DND-41 (cell line): ENCODE measurements at regions not wholly inside any gene's neighbourhood (a gene's known extent, or its start where the extent isn't known, plus 50 kb on each side); places are given as distances from the start of the nearest gene placed in this dataset.

Experiments used
- ATAC-seq: fragments of 200-7000 bp; cut with Tn5 transposase; 3 replicates; pipeline ENCODE4 v1.9.1; 2021; ENCODE audit warnings: low read depth; ENCODE audit not compliant: insufficient read depth
- DNase-seq: peaks from one replicate; pipeline ENCODE4 v3.0.0-alpha.2; 2020
- H2AFZ ChIP-seq: 2 replicates; pipeline ENCODE4 v1.6.0; 2012; ENCODE audit warnings: low read depth, low read length
- H3K27ac ChIP-seq: 2 replicates; pipeline ENCODE4 v1.5.1; 2012; ENCODE audit warnings: low read length, inconsistent platforms
- H3K27me3 ChIP-seq: fragments of 200-600 bp; sonication (generic); 2 replicates; pipeline ENCODE4 v1.6.0; 2012; ENCODE audit warnings: low read length, mild to moderate bottlenecking, inconsistent platforms; ENCODE audit not compliant: insufficient read depth, poor library complexity
- H3K36me3 ChIP-seq: 2 replicates; pipeline ENCODE4 v1.5.1; 2012; ENCODE audit warnings: low read length, inconsistent platforms; ENCODE audit not compliant: insufficient read depth
- H3K4me1 ChIP-seq: 2 replicates; pipeline ENCODE4 v1.5.1; 2012; ENCODE audit warnings: mild to moderate bottlenecking, low read length; ENCODE audit not compliant: insufficient read depth
- H3K4me2 ChIP-seq: 2 replicates; pipeline ENCODE4 v1.6.0; 2012; ENCODE audit warnings: mild to moderate bottlenecking, moderate library complexity, low read length, inconsistent platforms; ENCODE audit not compliant: insufficient read depth
- H3K4me3 ChIP-seq, 2 experiments: fragments of 200-600 bp in 1 of 2; shearing (Covaris generic) in 1 of 2; 2 replicates each; pipeline ENCODE4 v1.5.1; 2012 to 2016; ENCODE audit warnings: inconsistent platforms in 2 of 2, low read length in 2 of 2, mild to moderate bottlenecking in 2 of 2, low read depth in 1 of 2, moderate library complexity in 1 of 2
- H3K79me2 ChIP-seq: 2 replicates; pipeline ENCODE4 v1.6.0; 2012; ENCODE audit warnings: low read length, inconsistent platforms; ENCODE audit not compliant: insufficient read depth
- H3K9ac ChIP-seq: 2 replicates; pipeline ENCODE4 v1.6.0; 2012; ENCODE audit warnings: low read depth, mild to moderate bottlenecking, inconsistent platforms, low read length, moderate library complexity
- H3K9me3 ChIP-seq: 2 replicates; pipeline ENCODE4 v1.5.1; 2012; ENCODE audit warnings: low read length, moderate library complexity, mild to moderate bottlenecking, inconsistent platforms; ENCODE audit not compliant: insufficient read depth, severe bottlenecking
- H4K20me1 ChIP-seq: 2 replicates; pipeline ENCODE4 v1.6.0; 2012; ENCODE audit warnings: low read length; ENCODE audit not compliant: insufficient read depth
- EZH2 ChIP-seq: IDR thresholded peaks from 3 replicates; pipeline ENCODE4 v1.6.1; 2012; ENCODE audit warnings: borderline replicate concordance, low read depth, mild to moderate bottlenecking, moderate library complexity, low read length, inconsistent platforms; ENCODE audit not compliant: severe bottlenecking
- TF ChIP-seq, protein P1 (sequence below): IDR thresholded peaks from 2 replicates; pipeline ENCODE4 v1.5.1; 2012; ENCODE audit warnings: borderline replicate concordance, low read length, moderate library complexity, mild to moderate bottlenecking; ENCODE audit not compliant: poor library complexity, severe bottlenecking; ENCODE audit errors: extremely low read depth

DNA sequence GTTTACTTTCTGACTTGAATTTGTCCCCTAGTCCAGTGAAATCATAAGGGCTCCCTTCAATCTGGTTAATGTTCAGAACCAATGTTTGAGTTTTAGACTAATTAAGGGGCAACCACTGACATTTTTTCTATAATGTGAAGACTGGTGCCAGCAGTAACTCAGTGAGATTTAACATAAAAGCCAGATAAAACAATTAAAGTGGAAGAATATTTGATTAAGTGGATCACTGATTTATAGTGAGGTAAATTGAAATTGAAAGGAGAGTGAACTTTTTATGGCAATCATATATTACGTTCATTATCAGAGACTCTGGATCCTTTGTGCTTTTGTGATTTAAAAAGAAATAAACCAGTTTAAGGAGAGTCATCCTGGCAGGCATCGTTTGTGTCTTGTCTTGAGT, 246.8 kb downstream of the GATA3 start:
- H2AFZ ChIP-seq: no peak overlapping the region
- no peaks in the 10 kb centered on the region for H4K20me1 ChIP-seq
- no peak overlapping the region for H3K9ac ChIP-seq
- no peaks in the 10 kb centered on the region for H3K9me3 ChIP-seq
- H3K4me3 ChIP-seq: no peak overlapping the region
- peaks cover 16% of the 10 kb centered on the region for H3K4me1 ChIP-seq
- no peaks in the 10 kb centered on the region for H3K79me2 ChIP-seq
- no peaks in the 10 kb centered on the region for H3K36me3 ChIP-seq
- no peak overlapping the region for H3K4me2 ChIP-seq
- no peak for TF ChIP-seq EZH2
- TF ChIP-seq, protein P1, sequence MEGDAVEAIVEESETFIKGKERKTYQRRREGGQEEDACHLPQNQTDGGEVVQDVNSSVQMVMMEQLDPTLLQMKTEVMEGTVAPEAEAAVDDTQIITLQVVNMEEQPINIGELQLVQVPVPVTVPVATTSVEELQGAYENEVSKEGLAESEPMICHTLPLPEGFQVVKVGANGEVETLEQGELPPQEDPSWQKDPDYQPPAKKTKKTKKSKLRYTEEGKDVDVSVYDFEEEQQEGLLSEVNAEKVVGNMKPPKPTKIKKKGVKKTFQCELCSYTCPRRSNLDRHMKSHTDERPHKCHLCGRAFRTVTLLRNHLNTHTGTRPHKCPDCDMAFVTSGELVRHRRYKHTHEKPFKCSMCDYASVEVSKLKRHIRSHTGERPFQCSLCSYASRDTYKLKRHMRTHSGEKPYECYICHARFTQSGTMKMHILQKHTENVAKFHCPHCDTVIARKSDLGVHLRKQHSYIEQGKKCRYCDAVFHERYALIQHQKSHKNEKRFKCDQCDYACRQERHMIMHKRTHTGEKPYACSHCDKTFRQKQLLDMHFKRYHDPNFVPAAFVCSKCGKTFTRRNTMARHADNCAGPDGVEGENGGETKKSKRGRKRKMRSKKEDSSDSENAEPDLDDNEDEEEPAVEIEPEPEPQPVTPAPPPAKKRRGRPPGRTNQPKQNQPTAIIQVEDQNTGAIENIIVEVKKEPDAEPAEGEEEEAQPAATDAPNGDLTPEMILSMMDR: no peak
- no peaks in the 10 kb centered on the region for H3K27me3 ChIP-seq
- ATAC-seq: no peak
- DNase-seq: no peak
- no peak overlapping the region for H3K27ac ChIP-seq

DNA sequence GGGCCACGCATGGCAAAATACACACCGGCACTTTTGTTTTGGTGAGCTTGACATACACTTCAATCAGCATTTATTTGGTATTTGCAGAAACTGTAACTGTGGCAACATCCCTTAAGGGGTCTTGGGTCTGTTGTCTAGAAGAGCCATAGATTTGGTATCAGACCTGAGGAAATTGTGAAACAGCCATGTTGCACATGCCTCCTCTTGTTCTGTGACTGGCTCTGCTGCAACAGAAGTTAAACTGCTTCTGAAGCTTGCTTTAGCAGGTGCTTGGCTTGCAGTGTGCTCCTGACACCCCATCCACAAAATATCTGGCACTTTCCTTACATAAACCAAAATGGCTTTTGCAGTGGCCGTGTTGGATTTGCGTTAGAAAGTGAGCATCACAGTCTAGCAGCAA, 247.3 kb downstream of the GATA3 start:
- H3K4me1 ChIP-seq: peaks cover 21% of the 10 kb centered on the region
- H3K27ac ChIP-seq: 0 out of 2 replicates have a peak overlapping the region, but pooled peaks have one; percentile 9
- H3K9me3 ChIP-seq: no peaks in the 10 kb centered on the region
- no peaks in the 10 kb centered on the region for H4K20me1 ChIP-seq
- H2AFZ ChIP-seq: no peak overlapping the region
- H3K27me3 ChIP-seq: no peaks in the 10 kb centered on the region
- H3K79me2 ChIP-seq: no peaks in the 10 kb centered on the region
- no peak overlapping the region for H3K9ac ChIP-seq
- H3K4me2 ChIP-seq: no peak overlapping the region
- DNase-seq: no peak
- H3K4me3 ChIP-seq: no peak overlapping the region
- no peak for TF ChIP-seq EZH2
- TF ChIP-seq, protein P1: no peak
- H3K36me3 ChIP-seq: no peaks in the 10 kb centered on the region
- ATAC-seq: no peak

DNA sequence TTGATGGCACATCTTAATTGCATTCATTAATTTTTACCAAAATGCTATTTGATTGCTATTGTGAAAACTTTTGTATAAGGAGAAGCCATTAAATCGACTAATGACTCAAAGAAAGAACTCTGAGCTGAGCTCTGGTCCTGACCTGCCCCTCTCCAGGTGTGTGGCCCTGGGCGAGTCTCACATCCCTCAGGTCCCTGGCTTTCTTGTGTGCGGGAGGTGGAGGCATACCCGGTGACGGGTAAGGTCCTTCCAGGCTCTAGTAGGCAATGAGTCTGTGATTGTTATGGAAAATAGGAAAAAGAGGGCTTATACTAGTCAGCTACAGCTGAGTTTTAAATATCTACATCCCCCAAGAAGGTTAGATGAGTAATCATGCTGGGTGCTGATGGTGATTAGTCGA, 248.1 kb downstream of the GATA3 start:
- Histone ChIP-seq H3K9me3 (no peaks in the 10 kb centered on the region), H3K27me3 (no peaks in the 10 kb centered on the region), H3K9ac (no peak overlapping the region), H3K4me2 (no peak overlapping the region), H3K4me1 (peaks cover 23% of the 10 kb centered on the region), H4K20me1 (no peaks in the 10 kb centered on the region), H3K4me3 (no peak overlapping the region), H3K27ac (no peak overlapping the region), H3K36me3 (no peaks in the 10 kb centered on the region), H2AFZ (no peak overlapping the region), H3K79me2 (no peaks in the 10 kb centered on the region)
- no peak for DNase-seq
- TF ChIP-seq, protein P1: no peak
- no peak for TF ChIP-seq EZH2
- no peak for ATAC-seq

DNA sequence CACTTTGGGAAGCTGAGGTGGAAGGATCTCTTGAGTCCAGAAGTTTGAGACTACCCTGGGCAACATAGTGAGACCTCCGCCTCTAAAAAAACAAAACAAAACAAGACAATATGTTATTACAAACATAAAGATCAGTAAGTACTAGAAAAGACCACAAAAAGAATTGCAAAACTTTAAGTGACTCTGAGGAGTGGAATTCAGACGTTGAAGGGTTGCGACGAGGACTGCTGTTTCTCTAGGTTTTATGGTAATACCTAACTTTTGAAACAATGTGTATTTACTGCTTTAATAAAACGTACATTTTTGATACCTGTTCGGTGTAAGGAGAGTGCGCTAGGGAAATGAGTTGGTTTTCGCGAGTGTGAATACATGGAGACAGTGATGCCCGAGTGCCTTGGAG, 250.4 kb downstream of the GATA3 start:
- H3K9me3 ChIP-seq: no peaks in the 10 kb centered on the region
- TF ChIP-seq EZH2: no peak
- TF ChIP-seq, protein P1: no peak

More for the DNA sequence above, 250.4 kb downstream of the GATA3 start:
- H3K9ac ChIP-seq: no peak overlapping the region
- H3K27me3 ChIP-seq: no peaks in the 10 kb centered on the region
- no peak overlapping the region for H2AFZ ChIP-seq
- DNase-seq (no peak), ATAC-seq (no peak)
- H3K4me3 ChIP-seq: no peak overlapping the region
- no peak overlapping the region for H3K27ac ChIP-seq
- peaks cover 23% of the 10 kb centered on the region for H3K4me1 ChIP-seq
- H3K79me2 ChIP-seq: no peaks in the 10 kb centered on the region
- no peaks in the 10 kb centered on the region for H4K20me1 ChIP-seq
- H3K36me3 ChIP-seq: no peaks in the 10 kb centered on the region
- no peak overlapping the region for H3K4me2 ChIP-seq
